ENCODE measurements at regions not wholly inside any gene's neighbourhood (a gene's known extent, or its start where the extent isn't known, plus 50 kb on each side); places are given as distances from the start of the nearest gene placed in this dataset.

DNA sequence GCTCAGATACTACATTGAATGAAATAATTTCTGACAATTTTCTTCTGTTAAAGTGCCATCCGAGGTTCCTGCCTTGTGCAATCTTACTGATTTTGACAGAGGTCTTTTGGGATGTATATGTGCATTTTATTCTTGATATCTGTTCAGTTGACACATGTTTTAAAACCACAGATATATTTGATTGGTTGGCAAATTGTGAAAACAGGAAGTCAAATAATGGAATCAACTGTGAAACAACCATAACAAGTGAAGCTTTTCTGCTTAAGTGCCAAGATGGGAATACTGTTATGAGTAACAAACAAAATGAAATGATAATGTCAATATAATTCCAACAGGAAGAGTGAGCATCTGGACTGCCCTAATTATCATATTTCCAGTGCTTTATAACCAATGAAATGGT, 84.9 kb upstream of the TET2 start:
- H3K9ac ChIP-seq (replicated peaks in 1 of 4; ENCODE audit: extremely low read depth in 1 of 4, low read depth in 3 of 4, low read length in 3 of 4), result no peak overlapping the region
- H3K4me2 ChIP-seq (ENCODE audit: insufficient read depth in 1 of 2, low read depth in 2 of 2, low read length in 2 of 2), result no peak overlapping the region
- H2BK12ac ChIP-seq (ENCODE audit: low read depth, low read length), result no peak overlapping the region; the same call in 1 of the 2 replicates
- no peak overlapping the region for H2BK15ac ChIP-seq (ENCODE audit: low read length)
- H4K5ac ChIP-seq (ENCODE audit: insufficient read length, low read depth, low read length), result no peak overlapping the region
- peaks cover 0 to 9% (median 5%) of the 10 kb centered on the region in 4 experiments; a peak in 3 of 7 replicates for H3K4me1 ChIP-seq (replicated peaks in 1 of 4; ENCODE audit: control insufficient read depth in 3 of 4, insufficient read depth in 4 of 4, low read length in 3 of 4)
- no peak overlapping the region for H4K91ac ChIP-seq (replicated peaks; ENCODE audit: insufficient read length, low read length)
- no peaks in the 10 kb centered on the region for H3K27me3 ChIP-seq (replicated peaks in 1 of 4; ENCODE audit: control insufficient read depth in 3 of 4, extremely low read depth in 1 of 4, insufficient read depth in 3 of 4, low read length in 3 of 4)
- ChIA-PET CTCF (ENCODE audit: partially characterized antibody) (no interaction called here), POLR2A (ENCODE audit: partially characterized antibody) (no interaction called here)
- no peak overlapping the region for H2BK20ac ChIP-seq (ENCODE audit: low read length)
- no peak overlapping the region for H2AK5ac ChIP-seq (ENCODE audit: low read depth, low read length)
- no peaks in the 10 kb centered on the region for H3K79me1 ChIP-seq (ENCODE audit: low read depth, low read length)
- no peak overlapping the region for H3K27ac ChIP-seq (ENCODE audit: low read depth, low read length)
- H3K18ac ChIP-seq (ENCODE audit: extremely low read depth, low read length), result no peak overlapping the region
- no peak overlapping the region for H2BK120ac ChIP-seq (replicated peaks; ENCODE audit: low read depth, low read length)
- H4K8ac ChIP-seq (ENCODE audit: extremely low read depth, insufficient read depth, low read length), result no peak overlapping the region
- H3K4me3 ChIP-seq (ENCODE audit: extremely low read depth in 1 of 4, insufficient read depth in 2 of 4, low read depth in 3 of 4, low read length in 4 of 4), result no peak overlapping the region
- no peak overlapping the region for H3K14ac ChIP-seq (ENCODE audit: insufficient read length)
- H4K20me1 ChIP-seq (replicated peaks in 1 of 2; ENCODE audit: control insufficient read depth in 1 of 2, insufficient read depth in 2 of 2, low read length in 2 of 2), result no peaks in the 10 kb centered on the region
- no peak overlapping the region for H3K56ac ChIP-seq (replicated peaks; ENCODE audit: insufficient read length, low read depth, low read length)
- 100% methylated on average over 1 of the region's 1 CpG; no CpG with 5 or more reads in 1 of the 2 experiments for WGBS, 2 experiments (ENCODE audit: extremely low coverage in 1 of 2, insufficient coverage in 1 of 2, insufficient read length in 1 of 2, insufficient replicate concordance in 2 of 2, low coverage in 1 of 2, low lambda C conversion rate in 2 of 2, missing lambda C conversion rate in 1 of 2)
- no peak overlapping the region for H2BK5ac ChIP-seq (ENCODE audit: low read depth, low read length)
- no peak overlapping the region for H3K23ac ChIP-seq (ENCODE audit: insufficient read length)
- DNase-seq (ENCODE audit: low read depth in 1 of 2, low spot score in 2 of 2) (no peak), FAIRE-seq (no peak)
- H3K9me3 ChIP-seq (ENCODE audit: insufficient read depth in 2 of 2, low read depth in 1 of 2, low read length in 1 of 2), result no peaks in the 10 kb centered on the region
- H3K79me2 ChIP-seq (ENCODE audit: control insufficient read depth in 1 of 2, insufficient read depth in 2 of 2, low read length in 2 of 2), result no peaks in the 10 kb centered on the region
- H2AFZ ChIP-seq (ENCODE audit: low read length), result peak overlapping the region; percentile 45
- H3K23me2 ChIP-seq (ENCODE audit: low read depth, low read length), result no peaks in the 10 kb centered on the region
- no peaks in the 10 kb centered on the region; a peak in 1 of 8 replicates for H3K36me3 ChIP-seq (ENCODE audit: control insufficient read depth in 2 of 4, insufficient read depth in 4 of 4, low read length in 3 of 4)
- H3K4ac ChIP-seq (replicated peaks; ENCODE audit: insufficient read length, low read depth, low read length), result no peak overlapping the region
- no peak for TF ChIP-seq RXRA (IDR thresholded peaks at IDR 0.05; ENCODE audit: insufficient read depth, low read depth, low read length)
- TF ChIP-seq MAFK (IDR thresholded peaks at IDR 0.05; ENCODE audit: low read depth, low read length), result no peak
- TF ChIP-seq, protein P1, sequence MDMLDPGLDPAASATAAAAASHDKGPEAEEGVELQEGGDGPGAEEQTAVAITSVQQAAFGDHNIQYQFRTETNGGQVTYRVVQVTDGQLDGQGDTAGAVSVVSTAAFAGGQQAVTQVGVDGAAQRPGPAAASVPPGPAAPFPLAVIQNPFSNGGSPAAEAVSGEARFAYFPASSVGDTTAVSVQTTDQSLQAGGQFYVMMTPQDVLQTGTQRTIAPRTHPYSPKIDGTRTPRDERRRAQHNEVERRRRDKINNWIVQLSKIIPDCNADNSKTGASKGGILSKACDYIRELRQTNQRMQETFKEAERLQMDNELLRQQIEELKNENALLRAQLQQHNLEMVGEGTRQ (IDR thresholded peaks at IDR 0.05; ENCODE audit: low read length), result no peak
- no peak for TF ChIP-seq RFX5 (IDR thresholded peaks at IDR 0.05; ENCODE audit: borderline replicate concordance, low read depth, low read length)
- TF ChIP-seq SP2 (IDR thresholded peaks at IDR 0.05; ENCODE audit: low read length), result no peak
- TF ChIP-seq SIN3A (conservative IDR thresholded peaks at IDR 0.05 in 1 of 2, IDR thresholded peaks at IDR 0.05 in 1 of 2; ENCODE audit: low read depth in 1 of 2, low read length in 2 of 2), result no peak
- no peak for TF ChIP-seq EZH2 (IDR thresholded peaks at IDR 0.05; ENCODE audit: low read depth, low read length, severe bottlenecking)
- TF ChIP-seq POU5F1 (IDR thresholded peaks at IDR 0.05; ENCODE audit: low read depth, low read length), result no peak
- no peak for TF ChIP-seq TAF7 (optimal IDR thresholded peaks at IDR 0.05; ENCODE audit: borderline replicate concordance, low read depth, low read length)
- no peak for TF ChIP-seq CBX8 (IDR thresholded peaks at IDR 0.05; ENCODE audit: borderline replicate concordance, low read depth, low read length)
- TF ChIP-seq RAD21 (IDR thresholded peaks at IDR 0.05 in 1 of 2, conservative IDR thresholded peaks at IDR 0.05 in 1 of 2; ENCODE audit: low read depth in 2 of 2, low read length in 2 of 2), result no peak
- TF ChIP-seq, protein P2, sequence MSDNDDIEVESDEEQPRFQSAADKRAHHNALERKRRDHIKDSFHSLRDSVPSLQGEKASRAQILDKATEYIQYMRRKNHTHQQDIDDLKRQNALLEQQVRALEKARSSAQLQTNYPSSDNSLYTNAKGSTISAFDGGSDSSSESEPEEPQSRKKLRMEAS (IDR thresholded peaks at IDR 0.05), result no peak

Measured in H1 (cell line).